ENCODE measurements at regions not wholly inside any gene's neighbourhood (a gene's known extent, or its start where the extent isn't known, plus 50 kb on each side); places are given as distances from the start of the nearest gene placed in this dataset.

- no peak for TF ChIP-seq GATA3 (IDR thresholded peaks at IDR 0.05; ENCODE audit: low read depth, low read length)
- TF ChIP-seq GATA2 (IDR thresholded peaks at IDR 0.05; ENCODE audit: low read depth, low read length) = no peak
These were observed 187.0 kb upstream of the RUNX1 start for GRCh38 chr21:35236090-35236489.

All from SH-SY5Y (cell line).